ENCODE measurements at regions not wholly inside any gene's neighbourhood (a gene's known extent, or its start where the extent isn't known, plus 50 kb on each side); places are given as distances from the start of the nearest gene placed in this dataset.

DNA sequence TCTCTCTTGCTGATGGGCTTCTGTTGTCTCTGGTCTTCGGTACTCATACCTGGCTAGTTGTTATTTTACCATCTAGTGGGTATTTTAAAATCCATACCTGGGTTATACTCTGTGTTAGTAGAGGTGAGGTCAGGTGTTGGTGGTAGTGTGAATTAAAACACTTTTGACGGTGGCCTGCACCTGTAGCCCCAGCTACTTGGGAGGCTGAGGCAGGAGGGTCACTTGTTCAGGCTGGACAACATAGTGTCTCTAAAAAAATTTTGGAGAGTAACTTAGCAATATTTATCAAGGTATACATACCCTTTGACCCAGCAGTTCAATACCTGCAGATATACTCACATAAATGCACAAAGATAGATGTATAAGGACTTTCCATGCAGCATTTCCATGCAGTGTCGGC lies 55.4 kb downstream of the GSX1 start:
- H3K4me3 ChIP-seq (ENCODE audit: low read depth, low read length), result no peak overlapping the region
- TF ChIP-seq CTCF (IDR thresholded peaks at IDR 0.05; ENCODE audit: borderline replicate concordance, insufficient read depth, low read depth, low read length), result no peak

DNA sequence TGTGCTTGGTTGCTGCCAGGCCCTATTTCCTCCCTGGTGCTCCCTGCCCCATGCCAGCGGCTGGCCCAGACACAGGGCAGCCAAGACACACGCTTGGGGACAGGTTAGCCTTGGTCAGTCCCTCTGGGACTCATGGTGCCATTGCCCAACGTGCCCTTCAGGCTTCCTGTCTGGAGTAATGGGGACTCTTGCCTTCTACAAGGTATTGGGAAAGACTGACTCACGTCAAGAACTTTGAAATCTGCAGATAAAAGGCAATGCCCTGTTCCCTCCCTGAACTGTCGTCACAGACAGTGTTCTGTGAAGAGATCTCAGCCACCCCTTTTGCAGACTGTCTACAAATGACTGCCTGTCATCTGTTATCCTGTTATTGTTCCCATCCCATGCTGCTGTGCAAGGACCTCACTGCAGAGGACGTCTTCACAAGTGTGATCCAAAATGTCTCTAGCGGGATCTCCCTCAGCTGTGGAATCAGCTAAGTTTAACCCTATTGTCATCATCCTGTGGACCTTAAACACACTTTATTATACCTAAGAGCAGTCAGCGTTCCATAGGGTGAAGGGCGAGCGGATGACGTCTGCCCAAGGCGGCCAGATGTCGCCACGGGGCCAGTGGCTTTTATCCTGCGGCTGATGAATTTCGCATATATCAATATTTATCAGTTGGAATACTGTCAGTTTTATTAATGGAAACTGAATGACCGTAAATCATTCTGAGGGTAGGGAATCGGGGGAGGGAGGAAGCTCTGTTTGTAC lies 59.0 kb downstream of the GSX1 start:
- no peak for TF ChIP-seq CTCF (IDR thresholded peaks at IDR 0.05; ENCODE audit: borderline replicate concordance, insufficient read depth, low read depth, low read length)
- H3K4me3 ChIP-seq (ENCODE audit: low read depth, low read length), result no peak overlapping the region

GRCh38 chr13:27852491-27852890 lies 60.2 kb downstream of the GSX1 start:
- H3K4me3 ChIP-seq (ENCODE audit: low read depth, low read length), result no peak overlapping the region
- TF ChIP-seq CTCF (IDR thresholded peaks at IDR 0.05; ENCODE audit: borderline replicate concordance, insufficient read depth, low read depth, low read length), result no peak

DNA sequence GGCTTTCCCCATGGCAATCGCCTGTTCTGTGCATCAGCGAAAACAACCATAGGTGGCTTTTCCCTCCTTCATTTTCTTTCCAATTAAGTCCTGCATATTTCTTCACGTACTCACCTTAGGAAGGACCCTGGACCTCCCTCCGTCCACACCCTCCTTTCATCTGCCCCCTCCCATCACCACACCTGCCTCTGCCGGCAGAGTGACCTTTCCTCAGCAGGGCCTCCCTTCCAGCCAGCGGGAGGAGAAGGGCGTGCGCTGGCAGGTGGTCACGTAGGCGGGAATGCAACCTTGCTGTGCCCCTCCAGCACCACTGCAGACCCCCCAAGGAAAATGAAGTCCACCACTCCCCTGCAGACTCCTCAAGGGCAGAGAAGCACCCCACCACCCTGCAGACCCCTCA lies 61.1 kb downstream of the GSX1 start:
- H3K4me3 ChIP-seq (ENCODE audit: low read depth, low read length), result no peak overlapping the region
- no peak for TF ChIP-seq CTCF (IDR thresholded peaks at IDR 0.05; ENCODE audit: borderline replicate concordance, insufficient read depth, low read depth, low read length)

GRCh38 chr13:27853861-27854260 lies 61.6 kb downstream of the GSX1 start:
- H3K4me3 ChIP-seq (ENCODE audit: low read depth, low read length), result no peak overlapping the region
- no peak for TF ChIP-seq CTCF (IDR thresholded peaks at IDR 0.05; ENCODE audit: borderline replicate concordance, insufficient read depth, low read depth, low read length)

DNA sequence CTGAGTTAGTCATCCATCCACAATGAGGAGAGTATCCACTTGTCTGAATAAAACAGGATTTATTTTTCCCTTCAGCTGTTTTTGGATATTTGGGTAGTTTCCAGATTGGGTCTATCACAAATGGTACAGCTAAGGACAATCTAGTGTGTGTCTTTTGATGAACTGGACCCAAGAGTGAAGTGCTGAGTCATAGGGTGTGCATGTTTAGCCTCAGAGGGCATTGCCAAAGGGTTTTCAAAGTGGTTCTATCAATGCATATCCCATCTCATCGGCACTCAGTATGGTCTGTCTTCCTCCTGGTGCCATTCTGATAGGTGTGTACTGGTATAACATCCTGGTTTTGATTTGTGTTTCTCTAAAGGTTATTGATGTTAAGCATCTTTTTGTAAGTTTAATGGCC lies 62.3 kb downstream of the GSX1 start:
- H3K4me3 ChIP-seq (ENCODE audit: low read depth, low read length), result no peak overlapping the region
- TF ChIP-seq CTCF (IDR thresholded peaks at IDR 0.05; ENCODE audit: borderline replicate concordance, insufficient read depth, low read depth, low read length), result no peak

- no peak overlapping the region for H3K4me3 ChIP-seq (ENCODE audit: low read depth, low read length)
- no peak for TF ChIP-seq CTCF (IDR thresholded peaks at IDR 0.05; ENCODE audit: borderline replicate concordance, insufficient read depth, low read depth, low read length)
Measured at GRCh38 chr13:27855381-27855780, 63.1 kb downstream of the GSX1 start.
